ENCODE measurements at regions not wholly inside any gene's neighbourhood (a gene's known extent, or its start where the extent isn't known, plus 50 kb on each side); places are given as distances from the start of the nearest gene placed in this dataset.

DNA sequence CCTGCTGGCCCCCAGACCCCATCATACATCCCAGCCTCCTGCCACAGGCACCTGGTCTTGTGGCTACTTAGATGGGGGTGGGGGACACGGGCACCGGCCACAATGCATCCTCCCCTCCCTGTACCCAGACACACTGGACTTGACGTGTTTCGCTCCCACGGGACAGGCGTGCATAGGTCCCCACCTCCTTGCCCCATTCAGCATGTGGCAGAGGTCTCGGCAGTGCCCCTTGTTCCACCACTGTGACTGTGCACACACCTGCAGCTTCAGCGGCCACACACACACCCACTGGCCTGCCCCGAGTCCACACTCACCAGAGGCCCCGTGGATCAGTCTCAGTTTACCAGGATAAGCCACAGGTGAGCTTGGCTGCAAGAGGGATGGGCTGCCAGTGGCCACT lies 109.6 kb downstream of the ENGASE start:
- H3T11ph ChIP-seq (ENCODE audit: low read length): no peak overlapping the region
- H3K23ac ChIP-seq (ENCODE audit: insufficient read length, low read depth, low read length): no peak overlapping the region
- no peak overlapping the region for H3K56ac ChIP-seq (ENCODE audit: insufficient read length, low read depth, low read length)
- no peak overlapping the region for H3K4ac ChIP-seq (ENCODE audit: low read depth, low read length)
- H2BK12ac ChIP-seq (ENCODE audit: insufficient read length, low read depth, low read length): no peak overlapping the region
- no peaks in the 10 kb centered on the region for H4K20me1 ChIP-seq (ENCODE audit: control insufficient read depth, insufficient read depth, insufficient read length)
- H3K4me2 ChIP-seq (ENCODE audit: insufficient read depth, insufficient read length, low read length): peak overlapping the region; percentile 65
- H2BK20ac ChIP-seq (ENCODE audit: low read depth, low read length, poor library complexity, severe bottlenecking): no peak overlapping the region
- Mint-ChIP-seq H3K4me3 (peak overlapping the region; percentile 88 to 95), H3K4me1 (peaks cover 24 to 26% of the 10 kb centered on the region in 2 experiments), H3K36me3 (ENCODE audit: insufficient read depth in 1 of 3, low read depth in 3 of 3) (no peaks in the 10 kb centered on the region), H3K27ac (no peak overlapping the region; a peak in 1 of 7 replicates), H3K27me3 (ENCODE audit: low read depth) (peaks cover 46% of the 10 kb centered on the region), H3K9me3 (no peaks in the 10 kb centered on the region)
- no peak for DNase-seq
- no peaks in the 10 kb centered on the region for H3K4me1 ChIP-seq (ENCODE audit: insufficient read depth, low read length)
- no peak overlapping the region for H3K27ac ChIP-seq (ENCODE audit: insufficient read length, low read depth, low read length)
- no peak overlapping the region for H4K91ac ChIP-seq (ENCODE audit: insufficient read length, low read depth, low read length)
- WGBS (ENCODE audit: extremely low coverage, insufficient read length, low lambda C conversion rate): no CpG with 5 or more reads among the region's 10 CpGs
- H2AFZ ChIP-seq (ENCODE audit: low read length): no peak overlapping the region
- H3K27me3 ChIP-seq (ENCODE audit: insufficient read depth, low read length): no peaks in the 10 kb centered on the region; the same call in 1 of the 2 replicates
- no peaks in the 10 kb centered on the region for H3K79me2 ChIP-seq (ENCODE audit: insufficient read depth, low read length)
- H2BK5ac ChIP-seq (ENCODE audit: insufficient read length, low read length): no peak overlapping the region
- no peak overlapping the region for H3K9ac ChIP-seq (ENCODE audit: extremely low read depth, insufficient read length, low read length)
- no peak overlapping the region for H2AK5ac ChIP-seq (ENCODE audit: insufficient read length, low read length)
- no peaks in the 10 kb centered on the region for H3K79me1 ChIP-seq (ENCODE audit: insufficient read depth, low read depth, low read length, poor library complexity, severe bottlenecking)
- H4K5ac ChIP-seq (ENCODE audit: insufficient read length, low read depth, low read length): no peak overlapping the region
- H4K8ac ChIP-seq (replicated peaks; ENCODE audit: insufficient read length, low read depth, low read length): no peak overlapping the region
- TF ChIP-seq, protein P1, sequence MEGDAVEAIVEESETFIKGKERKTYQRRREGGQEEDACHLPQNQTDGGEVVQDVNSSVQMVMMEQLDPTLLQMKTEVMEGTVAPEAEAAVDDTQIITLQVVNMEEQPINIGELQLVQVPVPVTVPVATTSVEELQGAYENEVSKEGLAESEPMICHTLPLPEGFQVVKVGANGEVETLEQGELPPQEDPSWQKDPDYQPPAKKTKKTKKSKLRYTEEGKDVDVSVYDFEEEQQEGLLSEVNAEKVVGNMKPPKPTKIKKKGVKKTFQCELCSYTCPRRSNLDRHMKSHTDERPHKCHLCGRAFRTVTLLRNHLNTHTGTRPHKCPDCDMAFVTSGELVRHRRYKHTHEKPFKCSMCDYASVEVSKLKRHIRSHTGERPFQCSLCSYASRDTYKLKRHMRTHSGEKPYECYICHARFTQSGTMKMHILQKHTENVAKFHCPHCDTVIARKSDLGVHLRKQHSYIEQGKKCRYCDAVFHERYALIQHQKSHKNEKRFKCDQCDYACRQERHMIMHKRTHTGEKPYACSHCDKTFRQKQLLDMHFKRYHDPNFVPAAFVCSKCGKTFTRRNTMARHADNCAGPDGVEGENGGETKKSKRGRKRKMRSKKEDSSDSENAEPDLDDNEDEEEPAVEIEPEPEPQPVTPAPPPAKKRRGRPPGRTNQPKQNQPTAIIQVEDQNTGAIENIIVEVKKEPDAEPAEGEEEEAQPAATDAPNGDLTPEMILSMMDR (conservative IDR thresholded peaks at IDR 0.05): no peak
- no peak overlapping the region for H3K18ac ChIP-seq (ENCODE audit: insufficient read length, low read depth, low read length)
- H2BK15ac ChIP-seq (ENCODE audit: low read depth, low read length): no peak overlapping the region
- peaks cover 8% of the 10 kb centered on the region for H3K23me2 ChIP-seq (ENCODE audit: insufficient read length, low read depth, low read length, poor library complexity, severe bottlenecking)
- H2BK120ac ChIP-seq (ENCODE audit: low read depth, low read length, poor library complexity, severe bottlenecking): no peak overlapping the region
- no peaks in the 10 kb centered on the region for H3K9me3 ChIP-seq (ENCODE audit: control insufficient read depth, low read depth, low read length)
- no peak overlapping the region for H3K14ac ChIP-seq (ENCODE audit: insufficient read depth, low read length)

Measured in H9 (cell line).